HG02642 (cell line): ENCODE measurements at regions not wholly inside any gene's neighbourhood (a gene's known extent, or its start where the extent isn't known, plus 50 kb on each side); places are given as distances from the start of the nearest gene placed in this dataset.
"Not testable (repeated sequence)": the region's sequence is repeated elsewhere in the genome, so short reads cannot be mapped to it uniquely, and the experiment has no call there.

Experiments
- ATAC-seq: cut with Tn5 transposase; IDR thresholded peaks from one replicate; pipeline ENCODE4 v1.9.1; 2021; ENCODE audit warnings: mild to moderate bottlenecking; ENCODE audit not compliant: unreplicated experiment, poor library complexity

DNA sequence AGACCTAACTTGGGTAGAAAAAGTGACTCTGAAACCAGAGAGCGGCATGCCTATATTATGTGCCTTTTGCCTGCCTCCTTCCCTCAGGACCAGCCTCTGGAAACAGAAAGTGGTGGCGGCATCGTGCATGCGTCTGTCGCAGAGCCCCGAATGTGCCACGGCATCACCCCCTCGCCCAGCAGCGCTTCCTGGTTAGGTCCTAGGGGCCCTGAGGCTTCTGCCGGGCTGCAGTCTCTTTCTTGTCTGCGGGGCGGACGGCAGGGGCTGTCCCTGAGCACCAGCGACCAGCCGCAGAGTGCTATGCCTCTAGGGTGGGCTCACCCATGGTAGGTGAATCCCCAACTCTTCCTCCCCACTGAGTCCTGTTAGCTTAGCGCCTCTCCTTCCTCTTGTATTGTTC lies 68.7 kb downstream of the VSIG4 start:
- ATAC-seq: no peak

DNA sequence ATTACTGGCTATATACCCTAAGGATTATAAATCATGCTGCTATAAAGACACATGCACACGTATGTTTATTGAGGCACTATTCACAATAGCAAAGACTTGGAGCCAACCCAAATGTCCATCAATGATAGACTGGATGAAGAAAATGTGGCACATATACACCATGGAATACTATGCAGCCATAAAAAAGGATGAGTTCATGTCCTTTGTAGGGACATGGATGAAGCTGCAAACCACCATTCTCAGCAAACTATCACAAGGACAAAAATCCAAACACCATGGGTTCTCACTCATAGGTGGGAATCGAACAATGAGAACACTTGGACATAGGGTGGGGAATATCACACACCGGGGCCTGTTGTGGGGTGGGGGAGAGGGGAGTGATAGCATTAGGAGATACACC lies 72.7 kb downstream of the VSIG4 start:
- ATAC-seq: not testable (repeated sequence)

DNA sequence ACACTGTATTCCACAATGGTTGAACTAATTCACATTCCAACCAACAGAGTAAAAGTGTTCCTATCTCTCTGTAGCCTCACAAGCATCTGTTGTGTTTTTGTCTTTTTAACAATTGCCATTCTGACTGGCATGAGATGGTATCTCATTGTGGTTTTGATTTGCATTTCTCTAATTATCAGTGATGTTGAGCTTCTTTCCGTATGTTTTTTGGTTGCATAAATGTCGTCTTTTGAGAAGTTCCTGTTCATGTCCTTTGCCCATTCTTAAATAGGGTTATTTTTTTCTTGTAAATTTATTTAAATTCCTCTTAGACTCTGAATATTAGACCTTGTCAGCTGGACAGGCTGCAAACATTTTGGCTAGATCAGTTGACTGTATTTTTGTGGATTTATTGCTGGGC lies 78.2 kb downstream of the VSIG4 start:
- ATAC-seq: no peak

DNA sequence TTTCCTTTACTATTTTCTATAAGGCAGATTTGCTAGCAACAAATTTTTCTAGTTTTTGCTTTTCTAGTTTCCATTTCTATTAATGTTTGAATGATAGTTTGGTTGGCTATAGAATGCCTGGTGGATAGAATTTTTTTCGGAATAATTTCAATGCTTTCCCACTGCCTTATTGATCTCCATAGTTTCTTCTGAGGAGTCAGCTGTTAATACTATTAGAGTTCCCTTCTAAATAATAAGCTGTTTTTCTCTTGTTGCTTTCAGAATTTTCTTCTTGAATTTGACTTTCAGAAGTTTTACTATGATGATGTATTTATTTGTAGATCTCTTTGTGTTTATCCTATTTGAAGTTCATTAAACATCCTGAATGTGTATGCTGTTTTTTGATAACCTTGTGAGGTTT lies 91.8 kb downstream of the VSIG4 start:
- no peak for ATAC-seq

DNA sequence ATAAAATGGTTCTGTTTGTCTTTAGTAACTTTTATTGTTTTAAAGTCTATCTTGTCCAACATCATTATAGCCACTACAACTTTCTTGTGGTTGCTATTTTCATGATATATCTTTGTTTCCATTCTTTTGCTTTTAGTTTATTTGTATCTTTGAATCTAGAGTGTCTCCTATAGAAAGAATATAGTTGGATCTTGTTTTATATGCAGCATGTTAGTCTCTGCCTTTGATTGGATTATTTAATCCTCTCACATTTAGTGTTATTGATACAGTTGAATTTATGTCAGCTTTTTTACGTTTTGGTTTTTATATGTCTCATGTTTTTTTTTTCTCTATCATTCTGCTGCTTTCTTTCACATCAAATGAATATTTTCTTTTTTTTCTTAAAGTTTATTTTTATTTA lies 98.1 kb downstream of the VSIG4 start:
- no peak for ATAC-seq

DNA sequence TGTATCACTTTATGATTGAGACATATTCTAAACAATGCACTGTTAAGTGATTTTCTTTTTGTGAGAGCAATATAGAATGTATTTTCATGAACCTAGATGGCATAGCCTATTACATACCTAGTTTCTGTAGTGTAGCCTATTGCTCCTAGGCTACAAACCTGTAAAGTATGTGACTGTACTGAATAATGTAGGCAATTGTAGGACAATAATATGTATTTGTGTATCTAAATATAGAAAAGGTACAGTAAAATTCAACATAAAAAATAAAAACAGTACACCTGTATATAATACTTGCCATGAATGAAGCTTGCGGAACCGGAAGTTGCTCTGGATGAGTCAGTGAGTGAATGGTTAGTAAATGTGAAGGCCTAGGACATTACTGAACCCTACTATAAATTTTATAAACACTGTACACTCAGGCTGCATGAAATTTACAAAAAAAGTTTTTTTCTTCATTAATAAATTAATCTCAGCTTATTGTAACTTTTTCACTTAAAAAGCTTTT lies 106.7 kb downstream of the VSIG4 start:
- ATAC-seq: no peak

DNA sequence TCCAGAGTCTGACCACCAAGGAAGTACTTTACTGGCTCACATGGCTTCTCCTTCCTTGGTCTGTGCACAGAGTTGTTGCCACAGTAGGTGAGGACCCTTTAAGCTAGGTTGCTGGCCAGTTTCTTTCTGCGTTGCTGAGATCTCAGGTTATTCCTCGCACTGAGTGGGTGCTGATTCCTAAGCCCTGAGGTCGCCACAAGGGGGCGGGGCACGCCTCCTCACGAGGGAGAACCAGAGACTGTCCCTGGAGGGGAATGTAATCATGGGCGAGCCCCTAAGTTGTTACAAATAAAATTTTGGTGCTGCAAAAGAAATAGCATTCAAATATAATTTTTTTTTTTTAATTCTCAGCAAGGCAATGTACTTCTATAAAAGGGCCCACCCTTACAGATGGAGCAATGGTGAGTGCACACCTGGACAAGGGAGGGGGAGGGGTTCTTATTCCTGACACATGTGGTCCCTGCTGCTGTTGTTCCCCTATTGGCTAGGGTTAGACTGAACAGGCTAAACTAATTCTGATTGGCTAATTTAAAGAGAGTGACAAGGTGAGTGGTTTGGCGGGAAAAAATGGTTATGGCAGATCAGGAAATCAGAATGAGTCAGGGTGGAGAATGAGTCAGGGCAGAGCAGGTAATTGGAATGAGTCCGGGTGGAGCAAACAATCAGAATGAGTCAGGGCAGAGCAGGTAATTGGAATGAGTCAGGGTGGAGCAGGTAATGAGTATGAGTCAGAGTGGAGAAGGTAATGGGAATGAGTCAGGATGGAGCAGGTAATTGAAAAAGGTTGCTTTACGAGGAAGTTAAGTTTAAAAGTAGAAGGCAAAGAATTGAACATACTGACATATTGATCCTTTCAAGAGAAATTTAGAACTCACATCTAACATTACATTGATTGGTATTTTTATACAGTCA lies 107.5 kb downstream of the VSIG4 start:
- ATAC-seq: no peak

DNA sequence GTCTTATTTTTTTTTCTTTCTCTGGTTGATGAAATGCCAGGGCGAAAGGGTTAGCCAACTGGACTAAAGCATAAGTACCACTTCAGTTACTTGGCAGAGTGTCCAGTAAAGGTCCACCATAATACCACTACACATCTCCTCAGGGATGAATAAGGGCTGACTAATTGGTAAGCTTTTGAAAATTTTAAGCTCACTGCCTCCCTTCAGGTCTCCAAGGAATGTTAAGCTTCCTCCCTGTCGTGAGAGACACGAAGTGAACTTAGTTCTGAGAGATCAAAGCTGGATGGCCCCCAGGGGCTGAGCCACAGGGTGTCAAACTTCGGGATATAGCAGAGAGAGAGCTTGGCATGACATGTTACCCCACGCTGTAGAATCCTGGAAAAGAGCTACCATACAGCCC lies 111.4 kb downstream of the VSIG4 start:
- no peak for ATAC-seq

DNA sequence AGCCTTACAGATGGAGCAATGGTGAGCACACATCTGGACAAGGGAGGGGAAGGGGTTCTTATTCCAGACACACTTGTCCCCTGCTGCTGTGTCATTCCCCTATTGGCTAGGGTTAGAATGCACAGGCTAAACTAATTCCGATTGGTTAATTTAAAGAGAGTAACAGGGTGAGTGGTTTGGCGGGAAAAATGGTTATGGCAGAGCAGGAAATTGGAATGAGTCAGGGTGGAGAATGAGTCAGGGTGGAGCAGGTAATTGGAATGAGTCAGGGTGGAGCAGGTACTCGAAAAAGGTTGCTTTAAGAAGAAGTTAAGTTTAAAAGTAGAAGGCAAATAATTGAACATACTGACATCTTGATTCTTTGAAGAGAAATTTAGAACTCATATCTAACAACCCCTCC lies 112.5 kb downstream of the VSIG4 start:
- not testable (repeated sequence) for ATAC-seq

DNA sequence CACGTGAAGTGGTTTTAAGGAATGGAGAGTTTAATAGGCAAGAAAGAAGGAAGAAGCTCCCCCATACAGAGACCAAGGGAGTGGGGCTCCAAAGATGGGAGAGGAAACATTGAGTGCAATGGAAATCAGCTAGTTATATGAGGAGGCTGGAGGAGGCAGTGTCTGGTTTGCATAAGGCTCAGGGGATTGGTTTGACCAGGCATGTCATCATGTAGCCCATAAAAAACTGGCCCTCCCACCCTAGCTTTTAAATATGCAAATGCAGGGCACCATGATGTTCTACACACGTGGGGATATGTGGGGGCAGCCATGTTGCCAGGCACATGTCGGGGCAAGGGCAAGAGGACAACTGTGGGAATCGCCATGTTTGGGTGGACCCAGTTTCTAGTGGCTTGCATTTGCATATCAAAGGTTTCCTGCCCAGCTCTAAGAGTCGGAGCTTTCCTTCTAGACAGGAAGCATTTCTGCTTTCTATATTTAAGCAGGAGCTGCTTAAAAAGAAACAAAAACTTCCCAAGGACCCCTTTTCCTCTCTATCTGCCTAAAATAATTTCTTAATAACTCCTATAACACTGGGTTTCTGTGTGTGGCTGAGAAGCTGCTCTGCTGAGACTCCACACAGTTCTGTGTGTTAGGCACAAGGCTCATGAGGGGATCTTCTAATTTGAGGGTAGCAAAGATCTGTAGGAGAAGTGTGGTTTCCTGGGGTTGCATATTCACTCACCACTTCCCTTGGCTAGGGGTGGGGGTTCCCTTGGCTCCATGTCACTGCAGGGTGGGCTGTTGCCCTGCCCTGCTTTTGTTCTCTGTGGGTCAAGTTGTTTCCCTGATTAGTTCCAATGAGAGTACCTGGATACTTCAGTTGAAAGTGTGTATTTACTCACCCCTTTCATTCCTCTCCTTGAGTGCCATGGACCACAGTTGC lies 113.5 kb downstream of the VSIG4 start:
- ATAC-seq: peak; percentile 84

DNA sequence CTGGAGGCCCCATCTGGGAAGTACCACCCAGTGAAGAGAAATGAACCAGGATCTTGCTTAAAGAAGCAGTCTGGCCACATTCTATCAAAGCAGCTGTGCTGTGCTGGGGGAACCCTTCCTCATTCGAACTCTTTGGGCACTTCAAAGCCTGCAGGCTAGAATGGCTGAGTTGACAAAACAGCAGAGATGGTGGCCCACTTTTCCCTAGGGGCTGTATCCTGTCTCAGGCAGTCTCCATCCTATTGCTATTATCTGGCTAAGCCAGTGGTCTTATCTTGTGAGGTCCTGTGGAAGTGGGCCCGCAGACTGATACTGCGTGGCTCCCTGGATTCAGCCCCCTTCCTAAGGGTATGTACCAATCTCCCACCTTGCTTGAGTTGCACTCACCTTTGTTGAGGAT lies 114.3 kb downstream of the VSIG4 start:
- ATAC-seq: no peak

DNA sequence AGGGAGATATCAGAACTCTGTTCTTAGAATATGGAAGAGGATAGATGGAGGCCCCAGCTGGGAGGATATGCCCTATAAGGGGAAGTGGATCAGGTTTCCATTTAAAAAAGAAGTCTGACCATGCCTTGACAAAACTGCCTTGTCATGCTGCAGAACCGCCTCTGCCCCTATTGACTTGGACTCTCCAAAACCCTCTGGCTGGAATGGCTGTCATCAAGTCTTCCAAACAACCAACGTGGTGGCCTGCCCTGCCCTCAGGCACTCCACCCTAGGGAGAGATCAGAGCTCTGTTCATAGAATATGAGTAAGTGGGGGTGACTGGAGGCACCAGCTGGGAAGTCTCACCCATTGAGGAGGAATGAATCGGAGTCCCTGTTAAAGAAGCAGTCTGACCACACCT lies 114.9 kb downstream of the VSIG4 start:
- no peak for ATAC-seq

DNA sequence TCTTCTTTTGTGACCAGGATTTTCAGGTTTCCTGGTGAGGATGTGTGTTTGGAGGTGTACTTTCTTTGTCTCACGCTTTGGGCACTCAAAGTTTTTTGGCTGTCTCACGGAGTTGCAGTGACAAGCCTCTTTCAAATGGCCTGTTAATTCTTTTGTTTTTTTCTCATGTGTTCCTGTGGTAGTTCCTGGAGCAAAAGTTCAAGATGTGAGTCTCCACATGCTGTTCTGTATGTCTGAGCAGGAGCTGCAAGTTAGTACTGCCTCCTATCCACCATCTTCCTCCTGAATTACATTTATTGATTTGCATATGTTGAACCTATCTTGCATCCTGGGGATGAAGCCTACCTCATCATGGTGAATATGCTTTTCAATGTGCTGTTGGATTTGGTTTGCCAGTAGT lies 118.5 kb downstream of the VSIG4 start:
- ATAC-seq: no peak

DNA sequence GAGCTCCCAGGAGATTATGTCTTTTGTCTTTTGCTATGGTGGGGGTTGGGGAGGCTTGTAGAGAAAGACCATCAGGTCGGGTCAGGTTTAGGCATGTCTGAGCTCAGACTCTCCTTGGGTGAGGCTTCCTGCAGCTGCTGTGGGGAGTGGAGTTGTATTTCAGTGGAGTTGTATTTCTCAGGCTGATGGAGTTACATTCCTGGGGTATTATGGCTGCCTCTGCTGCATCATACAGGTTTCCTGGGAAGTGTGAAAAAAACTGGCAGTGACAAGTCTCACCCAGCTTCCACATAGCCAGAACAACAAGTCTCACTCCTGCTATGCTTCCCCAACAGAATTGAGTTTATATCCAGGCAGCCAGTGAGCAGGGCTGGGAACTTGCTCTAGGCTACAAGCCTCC lies 119.3 kb downstream of the VSIG4 start:
- no peak for ATAC-seq

DNA sequence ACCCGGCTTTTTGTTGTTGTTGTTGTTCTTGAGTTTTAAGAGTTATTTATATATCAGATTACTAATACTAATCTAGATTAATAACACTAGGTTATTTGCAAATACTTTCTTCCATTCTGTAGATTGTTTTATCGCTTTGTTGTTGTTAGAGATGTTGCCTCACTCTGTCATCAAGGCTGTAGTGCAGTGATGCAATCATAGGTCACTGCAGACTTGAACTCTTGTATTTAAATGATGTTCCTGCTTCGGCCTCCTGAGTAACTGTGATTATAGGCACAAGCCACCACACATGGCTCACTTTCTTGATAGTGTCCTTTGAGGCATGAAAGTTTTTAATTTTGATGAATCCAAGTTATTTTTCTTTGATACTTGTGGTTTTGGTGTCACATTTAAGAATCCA lies 129.0 kb downstream of the VSIG4 start:
- ATAC-seq: no peak

DNA sequence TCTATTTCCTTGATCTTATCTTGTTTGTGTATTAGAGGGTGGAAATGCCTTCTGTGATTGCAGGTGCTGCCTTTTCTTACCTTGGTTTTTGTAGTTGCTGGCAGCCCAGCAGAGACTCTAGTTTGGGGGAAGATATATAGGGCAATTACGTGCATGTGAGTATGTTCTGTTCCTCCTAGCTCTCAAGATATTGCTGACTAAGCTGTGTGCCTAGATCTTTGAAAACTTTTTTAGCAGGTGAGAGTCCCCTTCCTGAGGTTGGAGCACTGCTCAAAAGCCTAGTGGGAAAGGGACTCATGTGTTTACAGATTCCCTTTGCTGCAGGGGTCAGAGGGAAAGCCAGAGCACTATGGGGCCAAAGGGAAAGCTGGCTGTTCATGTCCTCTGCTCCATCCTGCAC lies 136.1 kb downstream of the VSIG4 start:
- no peak for ATAC-seq

DNA sequence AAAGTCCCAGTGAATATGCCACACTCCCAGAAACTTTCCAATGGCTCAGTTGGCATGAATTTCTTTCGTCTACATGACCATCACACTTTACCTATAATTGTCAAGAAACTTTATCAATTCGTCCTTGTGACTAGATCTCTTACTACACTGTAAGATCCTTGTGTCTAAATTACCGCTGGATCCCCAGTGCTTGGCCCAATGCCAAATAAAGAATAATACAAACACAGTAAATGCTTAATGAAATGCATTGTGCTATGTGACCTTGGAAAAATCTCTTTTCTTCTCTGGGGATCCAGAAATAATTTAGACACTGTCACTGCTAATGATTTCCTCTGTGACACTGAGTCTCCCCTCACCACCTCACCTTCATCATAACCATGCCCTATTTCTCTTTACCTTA lies 137.9 kb downstream of the VSIG4 start:
- ATAC-seq: no peak

DNA sequence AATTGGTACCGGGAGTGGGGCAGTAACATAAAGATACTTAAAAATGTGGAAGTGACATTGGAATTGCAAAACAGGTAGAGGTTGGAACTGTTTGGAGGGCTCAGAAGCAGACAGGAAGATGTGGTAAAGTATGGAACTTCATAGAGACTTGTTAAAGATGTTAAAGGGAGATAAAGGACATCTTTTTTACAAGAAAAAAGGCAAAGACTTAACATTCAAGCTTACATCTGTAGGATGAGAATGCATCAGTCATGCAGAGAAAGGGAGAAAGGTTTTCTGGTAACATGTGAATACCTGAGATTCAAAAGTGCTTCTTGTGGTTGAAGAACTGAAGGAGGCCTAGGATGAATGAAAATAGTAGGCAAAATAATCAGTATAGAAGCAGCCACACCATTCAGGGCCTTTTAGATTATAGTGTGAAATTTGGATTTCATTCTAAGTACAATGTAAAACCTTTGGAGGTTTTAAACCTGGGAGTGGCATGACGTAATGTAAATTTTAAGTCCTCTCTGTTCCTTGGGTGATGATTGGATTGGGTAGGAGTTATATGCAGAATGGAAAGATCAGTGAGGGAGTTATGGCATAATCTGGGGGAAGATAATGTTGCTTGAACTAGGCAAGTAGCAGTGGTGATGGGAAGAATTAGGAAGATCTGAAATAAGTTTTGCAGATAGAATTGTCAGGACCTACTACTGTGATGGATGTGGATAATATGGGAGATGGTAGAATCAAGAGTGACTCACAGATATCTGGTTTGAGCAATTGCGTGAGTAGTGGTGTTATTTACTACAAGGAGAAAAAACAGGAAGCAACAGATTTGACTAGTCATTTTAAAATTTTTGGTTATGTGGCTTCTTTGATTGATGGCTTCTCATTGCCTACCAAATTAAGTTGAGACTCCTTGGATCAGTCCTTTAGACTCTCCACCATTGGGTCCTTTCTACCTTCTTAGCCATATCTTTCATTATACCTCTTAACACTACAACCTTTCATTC lies 138.7 kb downstream of the VSIG4 start:
- no peak for ATAC-seq

DNA sequence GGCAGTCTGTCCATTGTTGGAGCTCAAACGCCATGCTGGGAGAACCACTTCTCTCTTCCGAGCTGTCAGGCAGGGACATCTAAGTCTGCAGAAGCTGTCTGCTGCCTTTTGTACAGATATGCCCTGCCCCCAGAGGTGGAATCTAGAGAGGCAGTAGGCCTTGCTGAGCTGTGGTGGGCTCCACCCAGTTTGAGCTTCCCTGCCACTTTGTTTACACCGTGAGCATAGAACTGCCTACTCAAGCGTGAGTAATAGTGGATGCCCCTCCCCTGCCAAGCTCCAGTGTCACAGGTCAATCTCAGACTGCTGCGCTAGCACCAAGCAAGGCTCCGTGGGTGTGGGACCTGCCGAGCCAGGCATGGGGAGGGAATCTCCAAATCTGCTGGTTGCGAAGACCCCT lies 145.7 kb downstream of the VSIG4 start:
- no peak for ATAC-seq

DNA sequence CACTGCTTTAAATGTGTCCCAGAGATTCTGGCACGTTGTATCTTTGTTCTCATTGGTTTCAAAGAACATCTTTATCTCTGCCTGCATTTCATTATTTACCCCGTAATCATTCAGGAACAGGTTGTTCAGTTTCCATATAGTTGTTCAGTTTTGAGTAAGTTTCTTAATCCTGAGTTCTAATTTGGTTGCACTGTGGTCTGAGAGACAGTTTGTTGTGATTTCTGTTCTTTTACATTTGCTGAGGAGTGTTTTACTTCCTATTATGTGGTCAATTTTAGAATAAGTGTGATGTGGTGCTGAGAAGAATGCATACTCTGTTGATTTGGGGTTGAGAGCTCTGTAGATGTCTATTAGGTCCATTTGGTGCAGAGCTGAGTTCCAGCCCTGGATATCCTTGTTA lies 148.1 kb downstream of the VSIG4 start:
- ATAC-seq: not testable (repeated sequence)
